ENCODE measurements at regions not wholly inside any gene's neighbourhood (a gene's known extent, or its start where the extent isn't known, plus 50 kb on each side); places are given as distances from the start of the nearest gene placed in this dataset.

DNA sequence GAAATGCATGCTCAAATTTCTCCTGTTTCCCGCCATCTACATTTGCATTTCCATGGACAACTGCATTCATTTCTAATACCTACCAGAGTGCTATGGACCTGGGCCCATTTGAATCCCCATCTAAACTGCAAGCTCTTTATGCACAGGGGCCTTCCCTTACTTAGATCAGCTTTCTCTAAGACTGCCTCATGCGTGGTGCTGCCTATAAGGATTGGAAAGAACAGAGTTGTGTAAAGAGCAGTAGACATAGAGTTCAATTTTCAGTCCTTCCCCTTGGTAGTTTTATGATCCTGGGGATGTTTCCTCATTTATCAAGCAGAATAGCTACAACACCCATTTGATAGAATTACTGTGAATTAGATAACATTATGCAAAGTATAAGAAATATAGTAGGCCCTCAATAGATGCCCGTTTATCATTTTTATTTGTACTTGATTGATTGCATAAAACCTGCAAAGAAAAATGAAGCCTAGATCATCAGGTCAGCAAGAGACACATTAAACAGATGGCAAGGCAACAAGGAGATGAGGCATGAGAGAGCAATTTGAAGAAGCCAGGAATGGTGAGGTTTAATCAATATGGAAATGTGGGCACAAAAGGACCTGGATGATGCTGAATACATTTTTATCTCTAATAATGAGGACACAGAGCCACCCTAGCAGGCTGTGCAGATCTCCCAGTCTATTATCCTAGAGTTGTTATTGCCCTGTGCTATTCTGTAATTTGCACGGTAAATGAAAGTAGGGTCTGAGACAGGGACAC is 359.7 kb downstream of the FAM181B start:
- 81% methylated on average over 4 of the region's 4 CpGs for WGBS
- H3K4me1 ChIP-seq (ENCODE audit: control insufficient read depth, insufficient read depth, low read length), result no peaks in the 10 kb centered on the region
- no peak overlapping the region for H3K27ac ChIP-seq (ENCODE audit: low read length)
- H3K27me3 ChIP-seq (ENCODE audit: control insufficient read depth, insufficient read depth), result no peaks in the 10 kb centered on the region
- no peaks in the 10 kb centered on the region for H3K9me3 ChIP-seq (ENCODE audit: control insufficient read depth, low read length)
- no peak for ATAC-seq
- no peak overlapping the region for H3K4me3 ChIP-seq (ENCODE audit: low read length)
- intact Hi-C loops (cut with DNase I), result no loop called here
- DNase-seq, result no peak

DNA sequence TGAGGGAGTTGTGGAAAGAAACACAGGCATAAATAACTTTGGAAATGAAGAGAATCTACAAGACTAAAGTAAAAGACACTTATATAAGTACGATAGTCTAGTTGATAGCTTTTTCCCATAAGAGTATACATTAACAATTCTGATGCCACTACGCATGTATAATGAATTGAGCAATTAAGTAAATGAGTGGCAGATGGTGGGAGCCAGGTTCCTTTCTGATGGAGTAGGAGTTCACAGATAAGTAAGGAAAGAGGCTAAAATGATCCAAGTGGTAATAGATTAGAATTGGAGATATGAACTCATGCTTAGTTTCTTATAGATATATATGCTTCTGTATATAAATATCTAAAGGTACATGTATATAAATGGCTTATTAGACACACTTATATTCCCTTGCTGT is 368.3 kb downstream of the FAM181B start:
- DNase-seq (no peak), ATAC-seq (no peak)
- H3K27ac ChIP-seq (ENCODE audit: low read length), result no peak overlapping the region
- intact Hi-C loops (cut with DNase I), result no loop called here
- H3K4me1 ChIP-seq (ENCODE audit: control insufficient read depth, insufficient read depth, low read length), result no peaks in the 10 kb centered on the region
- WGBS, result 78% methylated on average over 2 of the region's 2 CpGs
- H3K27me3 ChIP-seq (ENCODE audit: control insufficient read depth, insufficient read depth), result no peaks in the 10 kb centered on the region
- no peaks in the 10 kb centered on the region for H3K9me3 ChIP-seq (ENCODE audit: control insufficient read depth, low read length)
- H3K4me3 ChIP-seq (ENCODE audit: low read length), result no peak overlapping the region

DNA sequence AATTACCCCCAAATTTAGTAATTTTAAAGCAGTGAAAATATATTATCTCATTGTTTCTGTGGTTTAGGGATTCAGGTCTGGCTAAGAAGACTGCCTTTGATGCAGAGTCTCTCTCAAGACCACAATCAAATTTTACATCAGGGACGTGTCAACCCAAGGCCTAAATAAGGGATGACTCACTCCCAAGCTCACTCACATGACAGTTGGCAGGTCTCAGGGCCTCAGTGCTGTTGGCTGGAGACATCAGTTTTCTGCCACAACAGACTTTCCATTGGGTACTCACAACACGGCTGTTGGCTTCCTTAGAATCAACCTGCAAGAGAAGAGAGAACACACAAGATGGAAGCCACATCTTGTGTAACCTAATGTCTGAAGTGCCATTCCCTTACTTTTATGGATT is 377.3 kb downstream of the FAM181B start:
- Histone ChIP-seq H3K4me1 (ENCODE audit: control insufficient read depth, insufficient read depth, low read length) (no peaks in the 10 kb centered on the region), H3K27ac (ENCODE audit: low read length) (no peak overlapping the region), H3K9me3 (ENCODE audit: control insufficient read depth, low read length) (no peaks in the 10 kb centered on the region), H3K4me3 (ENCODE audit: low read length) (no peak overlapping the region), H3K27me3 (ENCODE audit: control insufficient read depth, insufficient read depth) (no peaks in the 10 kb centered on the region)
- DNase-seq (no peak), ATAC-seq (no peak)
- intact Hi-C loops (cut with DNase I), result no loop called here
- WGBS, result 63% methylated on average over 2 of the region's 2 CpGs

DNA sequence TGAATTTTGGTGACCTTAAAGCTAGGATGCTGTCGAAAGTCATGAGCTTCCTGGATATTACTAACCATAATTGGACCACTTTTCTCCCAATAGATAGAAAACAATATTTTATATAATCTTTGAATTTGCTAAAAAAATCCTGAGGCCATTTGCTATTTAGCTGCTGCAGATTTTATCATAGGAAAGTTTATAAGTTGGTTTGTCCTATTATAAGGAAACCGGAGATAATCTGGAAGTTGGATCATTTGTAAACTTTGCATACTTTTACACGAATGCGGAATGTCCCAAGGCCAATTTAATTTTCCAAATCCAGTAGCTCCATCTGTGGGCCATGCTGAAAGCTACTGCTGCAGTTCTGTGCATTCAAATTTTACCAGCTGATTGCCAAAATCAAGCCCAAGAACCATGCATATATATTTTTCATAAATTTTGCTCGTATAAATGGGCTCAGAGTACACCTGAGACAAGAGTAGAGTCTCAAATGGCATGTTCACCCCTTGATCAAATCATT is 378.3 kb downstream of the FAM181B start:
- Histone ChIP-seq H3K27ac (ENCODE audit: low read length) (no peak overlapping the region), H3K4me3 (ENCODE audit: low read length) (no peak overlapping the region), H3K4me1 (ENCODE audit: control insufficient read depth, insufficient read depth, low read length) (no peaks in the 10 kb centered on the region), H3K27me3 (ENCODE audit: control insufficient read depth, insufficient read depth) (no peaks in the 10 kb centered on the region), H3K9me3 (ENCODE audit: control insufficient read depth, low read length) (no peaks in the 10 kb centered on the region)
- ATAC-seq, result no peak
- intact Hi-C loops (cut with DNase I), result no loop called here
- 67% methylated on average over 5 of the region's 5 CpGs for WGBS
- no peak for DNase-seq

DNA sequence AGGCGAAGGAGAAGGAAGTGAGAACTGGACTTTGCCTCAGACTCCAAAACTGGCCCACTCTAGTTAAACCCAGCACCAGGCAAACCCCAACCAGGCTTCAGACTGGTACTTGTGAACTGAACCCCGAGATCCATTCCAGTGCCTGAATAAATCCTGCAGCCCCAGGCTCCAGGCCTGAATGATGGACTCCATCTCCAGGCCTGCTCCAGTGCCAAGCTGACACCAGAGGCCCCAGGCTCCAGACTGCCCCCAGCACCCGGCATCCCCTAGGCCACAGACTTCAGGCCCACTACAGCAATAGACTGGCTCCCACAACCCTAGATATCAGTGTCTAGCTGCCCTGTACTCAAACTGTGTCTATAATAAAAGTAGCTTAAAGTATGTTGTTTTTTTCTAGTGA is 406.8 kb downstream of the FAM181B start:
- H3K4me3 ChIP-seq (ENCODE audit: low read length), result no peak overlapping the region
- ATAC-seq (no peak), DNase-seq (no peak)
- intact Hi-C loops (cut with DNase I), result no loop called here
- H3K9me3 ChIP-seq (ENCODE audit: control insufficient read depth, low read length), result no peaks in the 10 kb centered on the region
- WGBS, result 84% methylated on average over 3 of the region's 3 CpGs
- H3K27ac ChIP-seq (ENCODE audit: low read length), result no peak overlapping the region
- no peaks in the 10 kb centered on the region for H3K4me1 ChIP-seq (ENCODE audit: control insufficient read depth, insufficient read depth, low read length)
- no peaks in the 10 kb centered on the region for H3K27me3 ChIP-seq (ENCODE audit: control insufficient read depth, insufficient read depth)

DNA sequence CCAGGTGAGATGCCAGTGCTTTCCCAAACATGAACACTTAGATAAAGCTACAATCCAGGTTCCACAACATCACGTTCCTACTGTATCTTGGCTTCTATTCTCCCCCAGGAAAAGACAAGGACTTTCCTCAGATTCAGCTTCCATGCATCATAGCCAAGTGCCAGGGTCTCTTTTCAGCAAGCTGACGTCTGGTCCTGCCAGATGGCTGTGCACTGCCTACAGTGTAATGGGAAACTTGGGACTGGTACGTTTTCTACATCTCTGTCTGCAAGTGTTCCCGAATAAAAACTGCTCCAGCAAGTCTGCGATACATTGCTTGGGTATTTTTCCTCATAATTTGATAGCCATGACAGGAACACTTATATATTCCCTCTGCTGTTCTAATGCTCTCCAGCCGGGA is 412.5 kb downstream of the FAM181B start:
- no peak for DNase-seq
- Histone ChIP-seq H3K27ac (ENCODE audit: low read length) (no peak overlapping the region), H3K4me3 (ENCODE audit: low read length) (no peak overlapping the region), H3K4me1 (ENCODE audit: control insufficient read depth, insufficient read depth, low read length) (no peaks in the 10 kb centered on the region), H3K9me3 (ENCODE audit: control insufficient read depth, low read length) (no peaks in the 10 kb centered on the region), H3K27me3 (ENCODE audit: control insufficient read depth, insufficient read depth) (no peaks in the 10 kb centered on the region)
- intact Hi-C loops (cut with DNase I), result no loop called here
- WGBS, result 72% methylated on average over 6 of the region's 6 CpGs
- ATAC-seq, result no peak

DNA sequence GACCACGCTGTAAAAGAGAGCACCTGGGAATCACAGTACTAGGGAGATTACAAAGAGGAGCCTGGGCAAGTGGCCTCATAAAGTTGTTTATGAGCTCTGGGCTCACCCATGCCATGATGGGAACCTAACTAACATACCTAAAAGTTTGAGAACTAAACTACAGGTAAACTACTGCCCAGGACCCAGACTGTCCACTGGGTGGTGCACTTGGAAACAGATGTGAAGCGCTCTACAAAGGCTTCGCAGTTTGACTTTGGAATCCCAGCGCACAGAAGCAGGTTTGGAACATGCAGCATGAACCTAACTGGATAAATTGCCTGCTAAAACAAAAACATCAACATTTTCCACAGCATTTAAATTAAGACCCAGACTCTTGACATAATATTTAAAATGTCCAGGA is 418.6 kb downstream of the FAM181B start:
- H3K27ac ChIP-seq (ENCODE audit: low read length), result no peak overlapping the region
- H3K4me1 ChIP-seq (ENCODE audit: control insufficient read depth, insufficient read depth, low read length), result no peaks in the 10 kb centered on the region
- no peaks in the 10 kb centered on the region for H3K9me3 ChIP-seq (ENCODE audit: control insufficient read depth, low read length)
- intact Hi-C loops (cut with DNase I), result no loop called here
- no peak for ATAC-seq
- H3K4me3 ChIP-seq (ENCODE audit: low read length), result no peak overlapping the region
- H3K27me3 ChIP-seq (ENCODE audit: control insufficient read depth, insufficient read depth), result no peaks in the 10 kb centered on the region
- DNase-seq, result peak in 1 of 3 donors; percentile 40
- 25% methylated on average over 4 of the region's 4 CpGs for WGBS

DNA sequence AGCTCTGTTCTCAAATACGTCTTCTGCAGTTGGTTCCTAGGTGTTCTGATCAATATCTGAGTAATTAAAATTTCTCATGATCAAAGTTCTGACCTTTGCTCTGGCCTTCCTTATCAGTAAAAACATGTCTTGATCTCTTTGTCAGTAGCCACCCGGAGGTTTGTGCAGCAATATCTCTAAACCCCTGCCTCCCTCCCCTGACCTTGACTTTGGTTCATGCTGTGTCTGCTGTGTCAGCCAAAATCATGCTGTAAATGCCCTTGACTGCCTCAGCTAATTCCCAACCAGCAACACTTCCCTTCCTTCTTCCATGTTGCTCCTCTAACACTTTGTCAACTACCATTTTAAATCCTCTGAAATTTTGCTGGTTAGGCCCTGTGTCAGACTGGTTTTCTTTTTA is 424.7 kb downstream of the FAM181B start:
- 29% methylated on average over 2 of the region's 2 CpGs for whole genome bisulfite sequencing
- Histone ChIP-seq H3K4me3 (ENCODE audit: low read length) (no peak overlapping the region), H3K27me3 (ENCODE audit: control insufficient read depth, insufficient read depth) (no peaks in the 10 kb centered on the region), H3K4me1 (ENCODE audit: control insufficient read depth, insufficient read depth, low read length) (no peaks in the 10 kb centered on the region), H3K9me3 (ENCODE audit: control insufficient read depth, low read length) (no peaks in the 10 kb centered on the region), H3K27ac (ENCODE audit: low read length) (no peak overlapping the region)
- ATAC-seq, result no peak
- intact Hi-C loops (cut with DNase I), result no loop called here
- no peak for DNase-seq

DNA sequence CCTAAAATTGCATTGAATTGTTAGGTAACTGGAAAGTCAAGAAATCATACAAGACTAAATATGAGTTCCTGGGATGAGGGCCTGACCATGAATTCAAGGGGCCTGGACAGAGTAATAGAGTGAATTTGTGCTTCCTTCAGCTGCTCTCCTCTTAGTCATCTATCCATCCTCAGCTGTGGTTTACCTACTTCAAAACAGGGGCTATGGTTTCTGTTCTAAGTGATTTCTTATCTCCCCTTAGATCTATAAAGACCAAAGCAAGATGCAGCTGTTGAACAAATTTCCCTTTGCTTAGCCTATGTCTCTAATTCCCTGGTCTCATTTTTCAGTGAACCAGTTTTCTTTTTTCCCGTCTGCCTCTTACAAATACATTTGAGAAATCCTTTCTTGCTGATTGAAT is 428.5 kb downstream of the FAM181B start:
- H3K4me1 ChIP-seq (ENCODE audit: control insufficient read depth, insufficient read depth, low read length), result no peaks in the 10 kb centered on the region
- WGBS, result 77% methylated on average over 1 of the region's 1 CpG
- intact Hi-C loops (cut with DNase I), result no loop called here

DNA sequence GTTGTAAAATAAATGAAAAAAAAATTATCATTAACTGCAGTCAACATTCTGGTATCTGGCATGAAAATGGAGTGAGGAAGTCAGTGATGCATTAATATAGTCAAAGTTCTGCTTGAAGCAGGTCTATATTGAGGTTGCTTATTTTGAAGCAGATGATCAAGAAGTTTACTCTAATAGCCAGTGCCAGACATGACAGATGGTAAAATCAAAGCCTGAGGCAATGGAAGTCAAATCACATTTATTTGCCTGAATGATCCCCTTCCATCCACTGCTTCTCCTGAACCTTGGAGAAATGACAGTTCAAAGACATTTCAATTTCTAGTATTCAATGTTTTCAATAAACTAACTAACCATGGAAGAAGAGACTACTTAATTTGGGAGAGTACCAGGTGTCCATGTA is 430.0 kb downstream of the FAM181B start:
- DNase-seq, result no peak
- no peaks in the 10 kb centered on the region for H3K4me1 ChIP-seq (ENCODE audit: control insufficient read depth, insufficient read depth, low read length)
- no peaks in the 10 kb centered on the region for H3K27me3 ChIP-seq (ENCODE audit: control insufficient read depth, insufficient read depth)
- H3K9me3 ChIP-seq (ENCODE audit: control insufficient read depth, low read length), result no peaks in the 10 kb centered on the region
- intact Hi-C loops (cut with DNase I), result no loop called here
- ATAC-seq, result no peak
- no peak overlapping the region for H3K27ac ChIP-seq (ENCODE audit: low read length)
- no peak overlapping the region for H3K4me3 ChIP-seq (ENCODE audit: low read length)

More for the DNA sequence above, 428.5 kb downstream of the FAM181B start:
- Histone ChIP-seq H3K4me3 (ENCODE audit: low read length) (no peak overlapping the region), H3K27me3 (ENCODE audit: control insufficient read depth, insufficient read depth) (no peaks in the 10 kb centered on the region), H3K9me3 (ENCODE audit: control insufficient read depth, low read length) (no peaks in the 10 kb centered on the region), H3K27ac (ENCODE audit: low read length) (no peak overlapping the region)
- ATAC-seq, result no peak
- no peak for DNase-seq

DNA sequence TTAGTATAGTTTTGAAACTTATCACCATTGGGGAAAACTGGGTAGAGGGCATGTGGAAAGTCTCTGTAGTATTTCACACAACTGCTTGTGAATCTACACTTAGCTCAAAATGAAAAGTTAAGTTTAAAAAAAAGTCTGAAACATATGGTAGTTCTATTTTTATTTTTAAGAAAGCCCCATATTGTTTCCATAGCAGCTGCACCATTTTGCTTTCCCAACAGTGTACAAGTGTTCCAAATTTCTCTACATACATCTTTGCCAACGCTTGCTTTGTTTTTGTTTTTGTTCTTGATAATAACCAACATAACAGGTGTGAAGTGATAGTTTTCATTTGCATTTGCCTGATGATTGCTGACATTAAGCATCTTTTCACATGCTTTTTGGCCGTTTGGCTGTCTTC is 445.2 kb downstream of the FAM181B start:
- ATAC-seq, result no peak
- intact Hi-C loops (cut with DNase I), result no loop called here
- Histone ChIP-seq H3K27ac (ENCODE audit: low read length) (no peak overlapping the region), H3K4me1 (ENCODE audit: control insufficient read depth, insufficient read depth, low read length) (no peaks in the 10 kb centered on the region), H3K27me3 (ENCODE audit: control insufficient read depth, insufficient read depth) (no peaks in the 10 kb centered on the region), H3K9me3 (ENCODE audit: control insufficient read depth, low read length) (no peaks in the 10 kb centered on the region), H3K4me3 (ENCODE audit: low read length) (no peak overlapping the region)
- DNase-seq, result no peak
- 42% methylated on average over 2 of the region's 2 CpGs for WGBS

DNA sequence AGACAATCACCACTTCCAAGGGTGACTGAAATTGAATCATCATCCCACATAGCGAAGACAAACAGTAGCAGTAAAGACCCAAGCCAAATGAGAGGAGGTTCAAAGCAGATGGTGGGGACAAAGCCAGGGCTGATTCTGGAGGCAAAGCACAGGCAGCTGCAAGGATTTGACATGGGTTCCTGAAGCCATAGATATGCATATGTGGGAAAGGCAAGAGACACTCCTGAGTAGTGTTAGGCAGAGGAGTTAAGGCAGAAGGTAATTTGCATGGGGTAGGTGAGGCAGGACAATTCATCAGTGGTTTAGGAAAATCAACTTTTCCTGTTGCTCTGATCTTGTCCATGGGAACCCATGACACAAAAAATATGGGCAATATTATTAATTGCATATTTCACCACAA is 462.8 kb downstream of the FAM181B start:
- H3K9me3 ChIP-seq (ENCODE audit: control insufficient read depth, low read length), result no peaks in the 10 kb centered on the region
- DNase-seq (no peak), ATAC-seq (no peak)
- H3K4me3 ChIP-seq (ENCODE audit: low read length), result no peak overlapping the region
- H3K4me1 ChIP-seq (ENCODE audit: control insufficient read depth, insufficient read depth, low read length), result no peaks in the 10 kb centered on the region
- intact Hi-C loops (cut with DNase I), result no loop called here
- WGBS, result 89% methylated on average over 1 of the region's 1 CpG
- H3K27ac ChIP-seq (ENCODE audit: low read length), result no peak overlapping the region
- H3K27me3 ChIP-seq (ENCODE audit: control insufficient read depth, insufficient read depth), result no peaks in the 10 kb centered on the region
